ENCODE measurements at regions not wholly inside any gene's neighbourhood (a gene's known extent, or its start where the extent isn't known, plus 50 kb on each side); places are given as distances from the start of the nearest gene placed in this dataset.

DNA sequence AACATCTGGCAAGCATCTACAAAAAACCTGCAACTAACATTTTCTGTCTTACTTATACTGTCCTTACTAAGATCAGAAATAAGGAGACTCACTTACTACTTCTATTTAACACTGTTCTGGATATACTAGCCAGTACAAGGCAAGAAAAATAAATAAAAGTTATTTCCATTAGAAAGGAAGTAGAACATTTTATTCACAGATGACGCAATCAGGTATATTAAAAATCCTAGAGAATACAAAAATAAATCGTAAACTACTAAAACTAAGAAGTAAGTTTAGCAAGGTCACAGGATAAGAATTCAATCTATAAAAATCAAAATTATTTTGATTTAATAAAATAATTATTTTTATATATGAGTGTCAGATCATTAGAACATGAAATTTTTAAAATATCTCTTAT is 264.6 kb downstream of the BARHL2 start:
- no CpG with 5 or more reads among the region's 2 CpGs for WGBS (ENCODE audit: extremely low coverage, insufficient read length, low lambda C conversion rate)
- H3K14ac ChIP-seq (ENCODE audit: insufficient read depth, low read length): no peak overlapping the region
- H3K36me3 Mint-ChIP-seq (ENCODE audit: insufficient read depth in 1 of 3, low read depth in 3 of 3): no peaks in the 10 kb centered on the region
- no peak overlapping the region for H2BK5ac ChIP-seq (ENCODE audit: insufficient read length, low read length)
- no peaks in the 10 kb centered on the region for H3K9me3 Mint-ChIP-seq
- DNase-seq: no peak
- H3K23me2 ChIP-seq (ENCODE audit: insufficient read length, low read depth, low read length, poor library complexity, severe bottlenecking): no peaks in the 10 kb centered on the region
- H3K9me3 ChIP-seq (ENCODE audit: control insufficient read depth, low read depth, low read length): no peaks in the 10 kb centered on the region
- H2BK120ac ChIP-seq (ENCODE audit: low read depth, low read length, poor library complexity, severe bottlenecking): no peak overlapping the region
- no peak overlapping the region for H3K27ac Mint-ChIP-seq
- H2BK12ac ChIP-seq (ENCODE audit: insufficient read length, low read depth, low read length): no peak overlapping the region
- H3K27me3 Mint-ChIP-seq (ENCODE audit: low read depth): no peaks in the 10 kb centered on the region
- H2AFZ ChIP-seq (ENCODE audit: low read length): no peak overlapping the region
- no peak overlapping the region for H2BK20ac ChIP-seq (ENCODE audit: low read depth, low read length, poor library complexity, severe bottlenecking)
- no peaks in the 10 kb centered on the region for H3K79me1 ChIP-seq (ENCODE audit: insufficient read depth, low read depth, low read length, poor library complexity, severe bottlenecking)
- H3T11ph ChIP-seq (ENCODE audit: low read length): no peak overlapping the region
- H3K18ac ChIP-seq (ENCODE audit: insufficient read length, low read depth, low read length): no peak overlapping the region
- no peaks in the 10 kb centered on the region for H4K20me1 ChIP-seq (ENCODE audit: control insufficient read depth, insufficient read depth, insufficient read length)
- no peaks in the 10 kb centered on the region for H3K79me2 ChIP-seq (ENCODE audit: insufficient read depth, low read length)
- H3K4me3 Mint-ChIP-seq: no peak overlapping the region
- no peak overlapping the region for H3K9ac ChIP-seq (ENCODE audit: extremely low read depth, insufficient read length, low read length)
- no peak overlapping the region for H3K23ac ChIP-seq (ENCODE audit: insufficient read length, low read depth, low read length)
- no peaks in the 10 kb centered on the region for H3K27me3 ChIP-seq (ENCODE audit: insufficient read depth, low read length)
- no peak overlapping the region for H2AK5ac ChIP-seq (ENCODE audit: insufficient read length, low read length)
- TF ChIP-seq, protein P1, sequence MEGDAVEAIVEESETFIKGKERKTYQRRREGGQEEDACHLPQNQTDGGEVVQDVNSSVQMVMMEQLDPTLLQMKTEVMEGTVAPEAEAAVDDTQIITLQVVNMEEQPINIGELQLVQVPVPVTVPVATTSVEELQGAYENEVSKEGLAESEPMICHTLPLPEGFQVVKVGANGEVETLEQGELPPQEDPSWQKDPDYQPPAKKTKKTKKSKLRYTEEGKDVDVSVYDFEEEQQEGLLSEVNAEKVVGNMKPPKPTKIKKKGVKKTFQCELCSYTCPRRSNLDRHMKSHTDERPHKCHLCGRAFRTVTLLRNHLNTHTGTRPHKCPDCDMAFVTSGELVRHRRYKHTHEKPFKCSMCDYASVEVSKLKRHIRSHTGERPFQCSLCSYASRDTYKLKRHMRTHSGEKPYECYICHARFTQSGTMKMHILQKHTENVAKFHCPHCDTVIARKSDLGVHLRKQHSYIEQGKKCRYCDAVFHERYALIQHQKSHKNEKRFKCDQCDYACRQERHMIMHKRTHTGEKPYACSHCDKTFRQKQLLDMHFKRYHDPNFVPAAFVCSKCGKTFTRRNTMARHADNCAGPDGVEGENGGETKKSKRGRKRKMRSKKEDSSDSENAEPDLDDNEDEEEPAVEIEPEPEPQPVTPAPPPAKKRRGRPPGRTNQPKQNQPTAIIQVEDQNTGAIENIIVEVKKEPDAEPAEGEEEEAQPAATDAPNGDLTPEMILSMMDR (conservative IDR thresholded peaks at IDR 0.05): no peak
- no peak overlapping the region for H4K5ac ChIP-seq (ENCODE audit: insufficient read length, low read depth, low read length)
- no peak overlapping the region for H3K56ac ChIP-seq (ENCODE audit: insufficient read length, low read depth, low read length)
- no peak overlapping the region for H3K27ac ChIP-seq (ENCODE audit: insufficient read length, low read depth, low read length)
- no peak overlapping the region for H3K4me2 ChIP-seq (ENCODE audit: insufficient read depth, insufficient read length, low read length)
- H2BK15ac ChIP-seq (ENCODE audit: low read depth, low read length): no peak overlapping the region
- no peak overlapping the region for H3K4ac ChIP-seq (ENCODE audit: low read depth, low read length)
- no peak overlapping the region for H4K91ac ChIP-seq (ENCODE audit: insufficient read length, low read depth, low read length)
- no peaks in the 10 kb centered on the region for H3K4me1 ChIP-seq (ENCODE audit: insufficient read depth, low read length)
- H3K4me1 Mint-ChIP-seq: no peaks in the 10 kb centered on the region
- no peak overlapping the region for H4K8ac ChIP-seq (replicated peaks; ENCODE audit: insufficient read length, low read depth, low read length)
